CD14-positive monocyte (primary cell): ENCODE measurements at regions not wholly inside any gene's neighbourhood (a gene's known extent, or its start where the extent isn't known, plus 50 kb on each side); places are given as distances from the start of the nearest gene placed in this dataset.

Experiments
- DNase-seq, 3 donors: peaks; one replicate each; pipeline ENCODE4 v3.0.0-alpha.2; 2011 to 2022
- H2AFZ ChIP-seq: 2 replicates; pipeline ENCODE4 v1.6.0; 2012; ENCODE audit warnings: mild to moderate bottlenecking, low read depth, low read length, inconsistent platforms; ENCODE audit not compliant: insufficient read depth, poor library complexity, severe bottlenecking
- H3K27ac ChIP-seq, 2 donors: 1 replicate in 1 of 2; 2 replicates in 1 of 2; pipeline ENCODE4 v1.5.1; 2012 to 2013; ENCODE audit warnings: low read length in 2 of 2, control low read depth in 1 of 2, inconsistent platforms in 1 of 2, low read depth in 1 of 2, mild to moderate bottlenecking in 1 of 2
- H3K27me3 ChIP-seq, 2 donors: one replicate each; pipeline versions ENCODE4 v1.6.0 to v1.6.1; 2011 to 2013; ENCODE audit warnings: low read length in 2 of 2; ENCODE audit not compliant: control insufficient read depth in 2 of 2, insufficient read depth in 2 of 2
- H3K36me3 ChIP-seq, 2 donors: replicated peaks in 1 of 2; 1 replicate in 1 of 2; 2 replicates in 1 of 2; pipeline versions ENCODE4 v1.5.1 to v1.6.1; 2012 to 2013; ENCODE audit warnings: low read length in 2 of 2, control low read depth in 1 of 2, inconsistent platforms in 1 of 2, mild to moderate bottlenecking in 1 of 2; ENCODE audit not compliant: insufficient read depth in 2 of 2, control insufficient read depth in 1 of 2
- H3K4me1 ChIP-seq, 2 donors: 1 replicate in 1 of 2; 2 replicates in 1 of 2; pipeline versions ENCODE4 v1.5.1 to v1.6.1; 2012 to 2013; ENCODE audit warnings: low read length in 2 of 2, control low read depth in 1 of 2, inconsistent platforms in 1 of 2, mild to moderate bottlenecking in 1 of 2, moderate library complexity in 1 of 2; ENCODE audit not compliant: insufficient read depth in 2 of 2, control insufficient read depth in 1 of 2
- H3K4me2 ChIP-seq: replicated peaks from 2 replicates; pipeline ENCODE3; 2012; ENCODE audit warnings: low read length, moderate library complexity, mild to moderate bottlenecking; ENCODE audit not compliant: poor library complexity, severe bottlenecking; ENCODE audit errors: extremely low read depth
- H3K4me3 ChIP-seq, 3 experiments: fragments of 200-600 bp in 1 of 3; sonication (generic) in 1 of 3; replicated peaks in 1 of 3; 1 replicate in 2 of 3; 2 replicates in 1 of 3; pipeline ENCODE4 v1.5.1; 2011 to 2013; ENCODE audit warnings: low read length in 3 of 3, mild to moderate bottlenecking in 3 of 3, control low read depth in 2 of 3, low read depth in 2 of 3, inconsistent platforms in 1 of 3, moderate library complexity in 1 of 3
- H3K79me2 ChIP-seq: 2 replicates; pipeline ENCODE4 v1.6.0; 2012; ENCODE audit warnings: mild to moderate bottlenecking, control low read depth, inconsistent platforms, low read length, moderate library complexity; ENCODE audit not compliant: insufficient read depth
- H3K9ac ChIP-seq: 2 replicates; pipeline ENCODE4 v1.6.0; 2017; ENCODE audit warnings: low read length, mild to moderate bottlenecking; ENCODE audit not compliant: insufficient read depth, poor library complexity, severe bottlenecking
- H3K9me3 ChIP-seq, 2 donors: replicated peaks in 1 of 2; 1 replicate in 1 of 2; 2 replicates in 1 of 2; pipeline versions ENCODE4 v1.5.1 to v1.6.1; 2012 to 2013; ENCODE audit warnings: low read length in 2 of 2, control low read depth in 1 of 2; ENCODE audit not compliant: control insufficient read depth in 1 of 2, insufficient read depth in 1 of 2
- H4K20me1 ChIP-seq: 2 replicates; pipeline ENCODE4 v1.6.0; 2012; ENCODE audit warnings: mild to moderate bottlenecking, low read length, control low read depth, moderate library complexity; ENCODE audit not compliant: insufficient read depth
- H3K27ac Mint-ChIP-seq, 7 donors: one replicate each; pipeline ENCODE4 v1.8.0; 2020; ENCODE audit warnings: mild to moderate bottlenecking in 7 of 7, mixed read lengths in 7 of 7, moderate library complexity in 6 of 7, inconsistent platforms in 2 of 7
- H3K27me3 Mint-ChIP-seq, 3 donors: one replicate each; pipeline ENCODE4 v1.8.0; 2021 to 2022; ENCODE audit warnings: low read depth in 3 of 3, mild to moderate bottlenecking in 3 of 3, mixed read lengths in 3 of 3, moderate library complexity in 3 of 3, inconsistent platforms in 1 of 3
- H3K36me3 Mint-ChIP-seq, 2 donors: one replicate each; pipeline ENCODE4 v1.8.0; 2020; ENCODE audit warnings: mixed read lengths in 2 of 2, inconsistent platforms in 1 of 2, mild to moderate bottlenecking in 1 of 2
- H3K4me1 Mint-ChIP-seq: one replicate; pipeline ENCODE4 v1.8.0; 2020; ENCODE audit warnings: mild to moderate bottlenecking, mixed read lengths
- H3K4me3 Mint-ChIP-seq, 2 donors: one replicate each; pipeline ENCODE4 v1.8.0; 2020; ENCODE audit warnings: mild to moderate bottlenecking in 2 of 2, mixed read lengths in 2 of 2, moderate library complexity in 1 of 2
- H3K9me3 Mint-ChIP-seq, 7 donors: one replicate each; pipeline ENCODE4 v1.8.0; 2020 to 2022; ENCODE audit warnings: mixed read lengths in 7 of 7, mild to moderate bottlenecking in 6 of 7, moderate library complexity in 6 of 7, inconsistent platforms in 2 of 7
- CTCF ChIP-seq: fragments of 200-600 bp; IDR thresholded peaks from one replicate; pipeline ENCODE4 v1.8.0; 2022; ENCODE audit warnings: antibody characterized with exemption, mild to moderate bottlenecking
- WGBS: methylation state at CpG from one replicate; pipeline ENCODE4 v1.1.5; 2013; ENCODE audit warnings: missing lambda C conversion rate; ENCODE audit not compliant: insufficient coverage; 5-methylcytosine and 5-hydroxymethylcytosine counted together
- intact Hi-C, 2 donors: fragments of 100-400 bp; cut with micrococcal nuclease; formaldehyde crosslinking; loops; one replicate each; pipeline versions ENCODE4 v1.15.0 to v1.15.1; 2023

- no peaks in the 10 kb centered on the region for H3K9me3 ChIP-seq
- no peak overlapping the region for H3K27ac Mint-ChIP-seq
- no peak overlapping the region for H3K4me3 ChIP-seq
- H3K36me3 Mint-ChIP-seq = no peaks in the 10 kb centered on the region
- no peak overlapping the region for H3K4me3 Mint-ChIP-seq
- H3K79me2 ChIP-seq = no peaks in the 10 kb centered on the region
- no peak for DNase-seq
- no peaks in the 10 kb centered on the region for H3K27me3 ChIP-seq
- H4K20me1 ChIP-seq = no peaks in the 10 kb centered on the region
- H3K4me1 ChIP-seq = no peaks in the 10 kb centered on the region
- TF ChIP-seq CTCF = no peak
- H3K9ac ChIP-seq = no peak overlapping the region
- H3K4me2 ChIP-seq = no peak overlapping the region
- H3K27me3 Mint-ChIP-seq = peaks cover 0 to 3% (median 0%) of the 10 kb centered on the region in 3 donors
- H3K9me3 Mint-ChIP-seq = peaks cover 0 to 4% (median 0%) of the 10 kb centered on the region in 7 donors
- WGBS = 100% methylated on average over 1 of the region's 2 CpGs
- no peak overlapping the region for H2AFZ ChIP-seq
- H3K4me1 Mint-ChIP-seq = no peaks in the 10 kb centered on the region
- intact Hi-C loops = no loop called here
- no peak overlapping the region for H3K27ac ChIP-seq
- no peaks in the 10 kb centered on the region for H3K36me3 ChIP-seq
These were observed 251.9 kb upstream of the NR3C2 start for GRCh38 chr4:148693913-148694649.

- no peak overlapping the region for H2AFZ ChIP-seq
- no peaks in the 10 kb centered on the region for H4K20me1 ChIP-seq
- Mint-ChIP-seq H3K27me3 (peaks cover 0 to 3% (median 0%) of the 10 kb centered on the region in 3 donors), H3K9me3 (peaks cover 0 to 4% (median 0%) of the 10 kb centered on the region in 7 donors), H3K27ac (no peak overlapping the region), H3K4me3 (no peak overlapping the region), H3K4me1 (no peaks in the 10 kb centered on the region), H3K36me3 (no peaks in the 10 kb centered on the region)
- no peaks in the 10 kb centered on the region for H3K36me3 ChIP-seq
- H3K4me2 ChIP-seq = no peak overlapping the region
- H3K4me1 ChIP-seq = no peaks in the 10 kb centered on the region
- intact Hi-C loops = no loop called here
- H3K27ac ChIP-seq = no peak overlapping the region
- no peaks in the 10 kb centered on the region for H3K79me2 ChIP-seq
- 94% methylated on average over 4 of the region's 7 CpGs for WGBS
- TF ChIP-seq CTCF = no peak
- no peak overlapping the region for H3K9ac ChIP-seq
- H3K27me3 ChIP-seq = no peaks in the 10 kb centered on the region
- H3K4me3 ChIP-seq = no peak overlapping the region
- no peaks in the 10 kb centered on the region for H3K9me3 ChIP-seq
- no peak for DNase-seq
These were observed 250.0 kb upstream of the NR3C2 start for GRCh38 chr4:148692242-148692641.
